GM12878 (cell line): ENCODE measurements at regions not wholly inside any gene's neighbourhood (a gene's known extent, or its start where the extent isn't known, plus 50 kb on each side); places are given as distances from the start of the nearest gene placed in this dataset.

ENCODE experiments used
- ATAC-seq: fragments of 200-7000 bp; cut with Tn5 transposase; 3 replicates; pipeline ENCODE4 v1.9.1; 2020; ENCODE audit warnings: mild to moderate bottlenecking, moderate library complexity
- BruUV-seq: library from RNA; stranded (reverse); fragments of 400-500 nt; replicated peaks from 2 replicates; lab custom pipeline; 2021; lab: Mats Ljungman, UMichigan
- CTCF ChIA-PET: fragments of 300-600 bp; sonication (Branson Sonifier 250); formaldehyde crosslinking; extraction: SDS; loops from one replicate; lab custom pipeline; 2021; ENCODE audit warnings: inconsistent platforms; lab: Yijun Ruan, JAX
- POLR2A ChIA-PET: fragments of 350-600 bp; formaldehyde crosslinking; extraction: SDS; loops from one replicate; lab custom pipeline; 2021; ENCODE audit warnings: inconsistent platforms; lab: Charles Lee
- RAD21 ChIA-PET: fragments of 300-600 bp; sonication (Branson Sonifier 250); formaldehyde crosslinking; loops from one replicate; lab custom pipeline; 2023; ENCODE audit warnings: antibody characterized with exemption; ENCODE audit not compliant: unreplicated experiment; lab: Charles Lee
- SMC1A ChIA-PET: fragments of 300-600 bp; sonication (Branson Sonifier 250); formaldehyde crosslinking; loops from one replicate; lab custom pipeline; 2023; ENCODE audit not compliant: unreplicated experiment, uncharacterized antibody; lab: Charles Lee
- DNase-seq: peaks from one replicate; pipeline ENCODE4 v3.0.0-alpha.2; 2011; ENCODE audit warnings: low read depth, low spot score
- FAIRE-seq: peaks from 3 replicates; lab custom pipeline; 2011; peaks lifted over from hg19 to GRCh38; lab: Jason Lieb, UNC
- H2AFZ ChIP-seq: 2 replicates; pipeline ENCODE4 v1.6.0; 2011; ENCODE audit warnings: low read depth, low read length, control low read depth; ENCODE audit not compliant: control insufficient read depth
- H3K27ac ChIP-seq: 2 replicates; pipeline ENCODE4 v1.5.1; 2011; ENCODE audit warnings: control low read depth; ENCODE audit not compliant: control insufficient read depth, insufficient read depth
- H3K27me3 ChIP-seq, 2 experiments: replicated peaks in 1 of 2; 2 replicates each; pipeline versions ENCODE4 v1.6.0 to v1.6.1; 2011; ENCODE audit warnings: low read length in 1 of 2; ENCODE audit not compliant: control insufficient read depth in 2 of 2, insufficient read depth in 2 of 2
- H3K36me3 ChIP-seq, 2 experiments: 2 replicates each; pipeline ENCODE4 v1.5.1; 2011; ENCODE audit warnings: low read length in 1 of 2; ENCODE audit not compliant: control insufficient read depth in 2 of 2, insufficient read depth in 2 of 2
- H3K4me1 ChIP-seq: 2 replicates; pipeline ENCODE4 v1.6.1; 2011; ENCODE audit warnings: mild to moderate bottlenecking, low read length, moderate library complexity, mixed read lengths; ENCODE audit not compliant: control insufficient read depth, insufficient read depth
- H3K4me2 ChIP-seq: 2 replicates; pipeline ENCODE4 v1.6.0; 2011; ENCODE audit warnings: control low read depth; ENCODE audit not compliant: control insufficient read depth, insufficient read depth
- H3K4me3 ChIP-seq: fragments of 200-600 bp; sonication (generic); 2 replicates; pipeline ENCODE4 v1.5.1; 2016
- H3K79me2 ChIP-seq: 2 replicates; pipeline ENCODE4 v1.6.0; 2011; ENCODE audit warnings: low read length; ENCODE audit not compliant: control insufficient read depth, insufficient read depth
- H3K9ac ChIP-seq: 2 replicates; pipeline ENCODE4 v1.8.0; 2011; ENCODE audit warnings: low read length, control low read depth, mixed read lengths; ENCODE audit not compliant: control insufficient read depth, insufficient read depth
- H3K9me3 ChIP-seq: replicated peaks from 3 replicates; pipeline ENCODE4 v1.5.1; 2011; ENCODE audit warnings: mild to moderate bottlenecking, low read length; ENCODE audit not compliant: control insufficient read depth, insufficient read depth
- H4K20me1 ChIP-seq: 2 replicates; pipeline ENCODE4 v1.6.0; 2011; ENCODE audit not compliant: control insufficient read depth, insufficient read depth
- CUX1 ChIP-seq: IDR thresholded peaks from 2 replicates; pipeline ENCODE4 v1.6.1; 2012; ENCODE audit warnings: improper control_type of control experiment, low read depth, low read length; ENCODE audit not compliant: insufficient replicate concordance
- E4F1 ChIP-seq: fragments of 450-650 bp; IDR thresholded peaks from 2 replicates; pipeline ENCODE4 v1.6.1; 2018; ENCODE audit warnings: borderline replicate concordance, mild to moderate bottlenecking; ENCODE audit not compliant: partially characterized antibody
- EED ChIP-seq: sonication (generic); IDR thresholded peaks from 2 replicates; pipeline ENCODE4 v1.6.1; 2016; ENCODE audit warnings: antibody characterized with exemption, low read depth
- FOS ChIP-seq: IDR thresholded peaks from 3 replicates; pipeline ENCODE4 v1.6.1; 2011; ENCODE audit warnings: borderline replicate concordance; ENCODE audit not compliant: insufficient read length; ENCODE audit errors: extremely low read depth
- IRF4 ChIP-seq: IDR thresholded peaks from 2 replicates; pipeline ENCODE4 v1.6.1; 2011; ENCODE audit warnings: low read depth, low read length
- IRF5 ChIP-seq: fragments of 450-650 bp; IDR thresholded peaks from 2 replicates; pipeline ENCODE4 v1.6.1; 2017; ENCODE audit warnings: borderline replicate concordance
- KDM1A ChIP-seq: fragments of 200-600 bp; sonication (generic); IDR thresholded peaks from 2 replicates; pipeline ENCODE4 v1.6.1; 2016; ENCODE audit warnings: borderline replicate concordance
- NKRF ChIP-seq: fragments of 450-650 bp; conservative IDR thresholded peaks from 2 replicates; pipeline ENCODE4 v1.6.1; 2017; ENCODE audit warnings: mild to moderate bottlenecking, moderate library complexity
- RUNX3 ChIP-seq: IDR thresholded peaks from 2 replicates; pipeline ENCODE4 v1.6.1; 2012; ENCODE audit warnings: low read length, inconsistent platforms
- SUZ12 ChIP-seq: fragments of 200-600 bp; sonication (generic); IDR thresholded peaks from one replicate; pipeline ENCODE4 v1.6.1; 2018; ENCODE audit warnings: antibody characterized with exemption, mild to moderate bottlenecking; ENCODE audit not compliant: unreplicated experiment
- WGBS: methylation state at CpG from one replicate; pipeline ENCODE4 v1.1.6; 2016; ENCODE audit warnings: low lambda C conversion rate; ENCODE audit not compliant: insufficient replicate concordance, insufficient coverage; ENCODE audit errors: missing lambda C conversion rate; 5-methylcytosine and 5-hydroxymethylcytosine counted together
- in situ Hi-C: fragments of 300-500 bp; cut with MboI; formaldehyde crosslinking; loops from 9 replicates; pipeline ENCODE4 v1.14.3; 2018; ENCODE audit warnings: mixed read lengths
- intact Hi-C: fragments of 100-400 bp; cut with micrococcal nuclease; formaldehyde crosslinking; loops from one replicate; pipeline ENCODE4 v1.14.2; 2022; ENCODE audit not compliant: unreplicated experiment
- TF ChIP-seq, protein P1 (sequence below): fragments of 450-650 bp; IDR thresholded peaks from 2 replicates; pipeline ENCODE4 v1.6.1; 2016; ENCODE audit warnings: mild to moderate bottlenecking
- TF ChIP-seq, protein P2 (sequence below): IDR thresholded peaks from 2 replicates; pipeline ENCODE4 v1.6.1; 2012; ENCODE audit warnings: low read depth, low read length, improper control_type of control experiment

- FAIRE-seq, result no peak
- Histone ChIP-seq H3K4me3 (no peak overlapping the region), H3K9me3 (no peaks in the 10 kb centered on the region), H3K4me2 (no peak overlapping the region), H3K36me3 (no peaks in the 10 kb centered on the region), H3K9ac (no peak overlapping the region), H2AFZ (no peak overlapping the region), H3K27ac (no peak overlapping the region), H4K20me1 (no peaks in the 10 kb centered on the region), H3K79me2 (no peaks in the 10 kb centered on the region), H3K4me1 (no peaks in the 10 kb centered on the region), H3K27me3 (no peaks in the 10 kb centered on the region)
- DNase-seq, result no peak
- no TSS peak for BruUV-seq
- ChIA-PET RAD21 (no interaction called here), POLR2A (no interaction called here), CTCF (no interaction called here), SMC1A (no interaction called here)
- in situ Hi-C loops, result no loop called here
- no peak for ATAC-seq
- intact Hi-C loops, result no loop called here
- WGBS, result 10% methylated on average over 3 of the region's 3 CpGs
- no peak for TF ChIP-seq E4F1
- no peak for TF ChIP-seq NKRF
- no peak for TF ChIP-seq SUZ12
- no peak for TF ChIP-seq EED
- TF ChIP-seq, protein P1, sequence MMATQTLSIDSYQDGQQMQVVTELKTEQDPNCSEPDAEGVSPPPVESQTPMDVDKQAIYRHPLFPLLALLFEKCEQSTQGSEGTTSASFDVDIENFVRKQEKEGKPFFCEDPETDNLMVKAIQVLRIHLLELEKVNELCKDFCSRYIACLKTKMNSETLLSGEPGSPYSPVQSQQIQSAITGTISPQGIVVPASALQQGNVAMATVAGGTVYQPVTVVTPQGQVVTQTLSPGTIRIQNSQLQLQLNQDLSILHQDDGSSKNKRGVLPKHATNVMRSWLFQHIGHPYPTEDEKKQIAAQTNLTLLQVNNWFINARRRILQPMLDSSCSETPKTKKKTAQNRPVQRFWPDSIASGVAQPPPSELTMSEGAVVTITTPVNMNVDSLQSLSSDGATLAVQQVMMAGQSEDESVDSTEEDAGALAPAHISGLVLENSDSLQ, result no peak
- TF ChIP-seq RUNX3, result no peak
- TF ChIP-seq KDM1A, result no peak
- TF ChIP-seq IRF5, result no peak
- no peak for TF ChIP-seq CUX1
- no peak for TF ChIP-seq FOS
- TF ChIP-seq IRF4, result no peak
- TF ChIP-seq, protein P2, sequence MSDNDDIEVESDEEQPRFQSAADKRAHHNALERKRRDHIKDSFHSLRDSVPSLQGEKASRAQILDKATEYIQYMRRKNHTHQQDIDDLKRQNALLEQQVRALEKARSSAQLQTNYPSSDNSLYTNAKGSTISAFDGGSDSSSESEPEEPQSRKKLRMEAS, result no peak
These were observed 95.5 kb upstream of the DPPA4 start for GRCh38 chr3:109432833-109433232.
